Keratinocyte (primary cell): ENCODE measurements at regions not wholly inside any gene's neighbourhood (a gene's known extent, or its start where the extent isn't known, plus 50 kb on each side); places are given as distances from the start of the nearest gene placed in this dataset.

ENCODE experiments used
- DNase-seq: peaks from one replicate; pipeline ENCODE4 v3.0.0-alpha.2; 2011; ENCODE audit warnings: low read depth, missing footprints, low spot score
- FAIRE-seq: peaks from 2 replicates; lab custom pipeline; 2011; peaks lifted over from hg19 to GRCh38; lab: Jason Lieb, UNC
- H2AFZ ChIP-seq: 2 replicates; pipeline ENCODE4 v1.6.0; 2012; ENCODE audit warnings: low read length, control low read depth, inconsistent platforms; ENCODE audit not compliant: control insufficient read depth
- H3K27ac ChIP-seq: 2 replicates; pipeline ENCODE4 v1.5.1; 2011; ENCODE audit warnings: low read length; ENCODE audit not compliant: control insufficient read depth, insufficient read depth
- H3K27me3 ChIP-seq: 3 replicates; pipeline ENCODE4 v1.6.0; 2011; ENCODE audit warnings: low read length; ENCODE audit not compliant: control insufficient read depth, insufficient read depth; ENCODE audit errors: extremely low read depth
- H3K36me3 ChIP-seq, 2 experiments: 2 replicates in 1 of 2; 3 replicates in 1 of 2; pipeline ENCODE4 v1.5.1; 2011; ENCODE audit warnings: low read length in 2 of 2, mild to moderate bottlenecking in 1 of 2; ENCODE audit not compliant: control insufficient read depth in 2 of 2, insufficient read depth in 2 of 2; ENCODE audit errors: extremely low read depth in 1 of 2
- H3K4me1 ChIP-seq: 3 replicates; pipeline ENCODE4 v1.5.1; 2011; ENCODE audit warnings: low read length; ENCODE audit not compliant: control insufficient read depth, insufficient read depth; ENCODE audit errors: extremely low read depth
- H3K4me2 ChIP-seq: 3 replicates; pipeline ENCODE4 v1.6.0; 2011; ENCODE audit warnings: low read depth, low read length; ENCODE audit not compliant: control insufficient read depth, insufficient read depth; ENCODE audit errors: extremely low read depth
- H3K4me3 ChIP-seq, 3 experiments: fragments of 200-600 bp in 1 of 3; sonication (generic) in 1 of 3; 2 replicates in 2 of 3; 3 replicates in 1 of 3; pipeline ENCODE4 v1.5.1; 2011 to 2016; ENCODE audit warnings: low read length in 3 of 3, mild to moderate bottlenecking in 3 of 3, control low read depth in 2 of 3, inconsistent platforms in 1 of 3, low read depth in 1 of 3, mixed read lengths in 1 of 3, mixed run types in 1 of 3, moderate library complexity in 1 of 3; ENCODE audit not compliant: control insufficient read depth in 2 of 3, insufficient read depth in 2 of 3; ENCODE audit errors: extremely low read depth in 1 of 3
- H3K79me2 ChIP-seq: 2 replicates; pipeline ENCODE4 v1.6.0; 2012; ENCODE audit warnings: low read length; ENCODE audit not compliant: control insufficient read depth, insufficient read depth
- H3K9ac ChIP-seq: 3 replicates; pipeline ENCODE4 v1.6.0; 2011; ENCODE audit warnings: low read length; ENCODE audit not compliant: control insufficient read depth, insufficient read depth; ENCODE audit errors: extremely low read depth
- H3K9me1 ChIP-seq: 3 replicates; pipeline ENCODE4 v1.6.0; 2011; ENCODE audit warnings: low read length; ENCODE audit not compliant: control insufficient read depth, insufficient read depth; ENCODE audit errors: extremely low read depth
- H3K9me3 ChIP-seq: 2 replicates; pipeline ENCODE4 v1.5.1; 2012; ENCODE audit warnings: low read depth, low read length; ENCODE audit not compliant: control insufficient read depth
- H4K20me1 ChIP-seq: 3 replicates; pipeline ENCODE4 v1.6.0; 2011; ENCODE audit warnings: low read length; ENCODE audit not compliant: control insufficient read depth, insufficient read depth; ENCODE audit errors: extremely low read depth
- EZH2 ChIP-seq: IDR thresholded peaks from one replicate; pipeline ENCODE4 v1.6.1; 2012; ENCODE audit warnings: inconsistent platforms, mild to moderate bottlenecking, low read length, moderate library complexity
- dilution Hi-C: fragments of 300-500 bp; cut with MboI; formaldehyde crosslinking; loops from one replicate; pipeline ENCODE4 v1.7.0; 2020; ENCODE audit warnings: low sequenced_read_pairs; ENCODE audit not compliant: extremely low pct_ligation_motif_present
- TF ChIP-seq, protein P1 (sequence below), 3 experiments: IDR thresholded peaks in 1 of 3; conservative IDR thresholded peaks in 1 of 3; optimal IDR thresholded peaks in 1 of 3; 2 replicates in 2 of 3; 3 replicates in 1 of 3; pipeline versions ENCODE3 to v1.5.1; 2011; ENCODE audit warnings: low read length in 3 of 3, mild to moderate bottlenecking in 3 of 3, moderate library complexity in 2 of 3, control low read depth in 1 of 3, inconsistent platforms in 1 of 3; ENCODE audit not compliant: insufficient read depth in 2 of 3; ENCODE audit errors: extremely low read depth in 1 of 3

DNA sequence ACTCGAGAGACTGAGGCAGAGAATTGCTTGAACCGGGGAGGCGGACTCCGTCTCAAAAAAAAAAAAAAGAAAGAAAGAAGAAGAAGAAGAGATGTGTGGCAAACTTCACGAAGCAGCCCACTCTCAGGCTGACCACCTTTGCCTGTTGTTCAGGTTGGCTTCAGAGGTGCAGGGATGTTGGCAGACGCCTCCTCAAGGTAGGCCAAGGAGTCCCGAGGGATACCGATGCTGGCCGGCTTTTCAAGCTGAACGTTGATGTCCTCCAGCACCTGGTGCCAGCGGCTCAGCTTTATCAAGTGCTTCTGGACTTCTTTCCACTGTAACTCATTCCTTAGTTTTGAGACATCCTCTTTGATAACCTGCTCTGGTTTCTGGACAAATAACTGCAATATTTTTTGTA, 243.8 kb upstream of the ADGRL2 start:
- H3K4me3 ChIP-seq: no peak overlapping the region
- H3K9me3 ChIP-seq: no peaks in the 10 kb centered on the region
- no peaks in the 10 kb centered on the region for H4K20me1 ChIP-seq
- no peak overlapping the region for H3K9ac ChIP-seq
- TF ChIP-seq EZH2: no peak
- TF ChIP-seq, protein P1, sequence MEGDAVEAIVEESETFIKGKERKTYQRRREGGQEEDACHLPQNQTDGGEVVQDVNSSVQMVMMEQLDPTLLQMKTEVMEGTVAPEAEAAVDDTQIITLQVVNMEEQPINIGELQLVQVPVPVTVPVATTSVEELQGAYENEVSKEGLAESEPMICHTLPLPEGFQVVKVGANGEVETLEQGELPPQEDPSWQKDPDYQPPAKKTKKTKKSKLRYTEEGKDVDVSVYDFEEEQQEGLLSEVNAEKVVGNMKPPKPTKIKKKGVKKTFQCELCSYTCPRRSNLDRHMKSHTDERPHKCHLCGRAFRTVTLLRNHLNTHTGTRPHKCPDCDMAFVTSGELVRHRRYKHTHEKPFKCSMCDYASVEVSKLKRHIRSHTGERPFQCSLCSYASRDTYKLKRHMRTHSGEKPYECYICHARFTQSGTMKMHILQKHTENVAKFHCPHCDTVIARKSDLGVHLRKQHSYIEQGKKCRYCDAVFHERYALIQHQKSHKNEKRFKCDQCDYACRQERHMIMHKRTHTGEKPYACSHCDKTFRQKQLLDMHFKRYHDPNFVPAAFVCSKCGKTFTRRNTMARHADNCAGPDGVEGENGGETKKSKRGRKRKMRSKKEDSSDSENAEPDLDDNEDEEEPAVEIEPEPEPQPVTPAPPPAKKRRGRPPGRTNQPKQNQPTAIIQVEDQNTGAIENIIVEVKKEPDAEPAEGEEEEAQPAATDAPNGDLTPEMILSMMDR (optimal IDR thresholded peaks at IDR 0.05 in 1 of 3, IDR thresholded peaks at IDR 0.05 in 1 of 3, conservative IDR thresholded peaks at IDR 0.05 in 1 of 3; ENCODE audit: extremely low read depth in 1 of 3, insufficient read depth in 2 of 3, low read length in 3 of 3): no peak
- H3K4me2 ChIP-seq: no peak overlapping the region
- H3K36me3 ChIP-seq: no peaks in the 10 kb centered on the region
- peaks cover under 1% of the 10 kb centered on the region for H3K4me1 ChIP-seq
- no peak for DNase-seq
- no peaks in the 10 kb centered on the region for H3K27me3 ChIP-seq
- FAIRE-seq: no peak
- dilution Hi-C loops: no loop called here
- H3K27ac ChIP-seq: no peak overlapping the region
- H3K9me1 ChIP-seq: no peaks in the 10 kb centered on the region
- H2AFZ ChIP-seq: no peak overlapping the region
- H3K79me2 ChIP-seq: no peaks in the 10 kb centered on the region

DNA sequence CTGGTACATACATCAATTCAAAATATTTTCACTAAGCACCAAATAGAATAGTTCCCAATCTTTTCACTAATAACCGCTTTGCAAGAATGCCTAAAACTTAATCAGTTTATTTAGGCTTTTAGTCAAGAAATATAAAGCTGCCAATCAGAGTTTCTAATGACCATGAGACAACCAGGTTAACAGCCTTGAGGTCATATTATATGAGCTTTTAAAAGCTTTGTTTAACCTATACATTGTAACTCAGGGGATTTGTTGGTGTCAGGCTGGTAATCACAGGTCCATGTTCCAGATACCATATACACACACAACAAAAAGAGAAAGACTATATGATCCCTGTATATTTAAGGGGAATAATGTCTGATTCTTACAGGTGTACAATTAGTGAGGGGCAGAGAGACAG, 246.2 kb upstream of the ADGRL2 start:
- Histone ChIP-seq H3K79me2 (no peaks in the 10 kb centered on the region), H2AFZ (no peak overlapping the region), H4K20me1 (no peaks in the 10 kb centered on the region), H3K9me1 (no peaks in the 10 kb centered on the region), H3K27ac (no peak overlapping the region), H3K27me3 (no peaks in the 10 kb centered on the region), H3K9me3 (no peaks in the 10 kb centered on the region), H3K9ac (no peak overlapping the region), H3K4me3 (no peak overlapping the region), H3K36me3 (no peaks in the 10 kb centered on the region), H3K4me1 (peaks cover 19% of the 10 kb centered on the region), H3K4me2 (no peak overlapping the region)
- DNase-seq (no peak), FAIRE-seq (no peak)
- TF ChIP-seq, protein P1 (optimal IDR thresholded peaks at IDR 0.05 in 1 of 3, IDR thresholded peaks at IDR 0.05 in 1 of 3, conservative IDR thresholded peaks at IDR 0.05 in 1 of 3; ENCODE audit: extremely low read depth in 1 of 3, insufficient read depth in 2 of 3, low read length in 3 of 3): no peak
- no peak for TF ChIP-seq EZH2
- dilution Hi-C loops: no loop called here
